ENCODE measurements at regions not wholly inside any gene's neighbourhood (a gene's known extent, or its start where the extent isn't known, plus 50 kb on each side); places are given as distances from the start of the nearest gene placed in this dataset.

GRCh38 chr12:127396734-127397133, 870.2 kb upstream of the TMEM132C start:
- Histone ChIP-seq H3K27me3 (ENCODE audit: control insufficient read depth, insufficient read depth, low read length) (no peaks in the 10 kb centered on the region), H3K9me3 (ENCODE audit: control insufficient read depth, insufficient read depth, low read length) (no peaks in the 10 kb centered on the region; the same call in none of the 2 replicates), H3K27ac (ENCODE audit: low read depth, low read length) (no peak overlapping the region), H3K4me3 (ENCODE audit: low read depth, low read length) (no peak overlapping the region)
- ChIA-PET CTCF (no interaction called here), POLR2A (no interaction called here)
- no peak for DNase-seq (ENCODE audit: low read depth, low spot score)
- no peak for TF ChIP-seq CTCF (IDR thresholded peaks at IDR 0.05; ENCODE audit: low read depth, low read length)

GRCh38 chr12:127398016-127398710, 868.8 kb upstream of the TMEM132C start:
- POLR2A ChIA-PET = no interaction called here
- H3K4me3 ChIP-seq (ENCODE audit: low read depth, low read length) = no peak overlapping the region
- no peaks in the 10 kb centered on the region for H3K27me3 ChIP-seq (ENCODE audit: control insufficient read depth, insufficient read depth, low read length)
- TF ChIP-seq CTCF (IDR thresholded peaks at IDR 0.05; ENCODE audit: low read depth, low read length) = no peak
- CTCF ChIA-PET = interaction anchor here (1.4 to 2.4 kb wide), 2 partner anchors 17 to 279 kb away, joined by 5 to 7 read pairs; no protein-coding TSS in a partner anchor
- no peaks in the 10 kb centered on the region; the same call in 1 of the 2 replicates for H3K9me3 ChIP-seq (ENCODE audit: control insufficient read depth, insufficient read depth, low read length)
- H3K27ac ChIP-seq (ENCODE audit: low read depth, low read length) = no peak overlapping the region
- no peak for DNase-seq (ENCODE audit: low read depth, low spot score)

GRCh38 chr12:127399451-127399850, 867.5 kb upstream of the TMEM132C start:
- H3K9me3 ChIP-seq (ENCODE audit: control insufficient read depth, insufficient read depth, low read length) = no peaks in the 10 kb centered on the region; the same call in none of the 2 replicates
- CTCF ChIA-PET = interaction anchor here (0.8 to 2.4 kb wide), 3 partner anchors 11 to 278 kb away, joined by 3 to 7 read pairs (median 4); no protein-coding TSS in a partner anchor
- POLR2A ChIA-PET = no interaction called here
- H3K27ac ChIP-seq (ENCODE audit: low read depth, low read length) = no peak overlapping the region
- H3K27me3 ChIP-seq (ENCODE audit: control insufficient read depth, insufficient read depth, low read length) = no peaks in the 10 kb centered on the region
- DNase-seq (ENCODE audit: low read depth, low spot score) = no peak
- TF ChIP-seq CTCF (IDR thresholded peaks at IDR 0.05; ENCODE audit: low read depth, low read length) = no peak
- H3K4me3 ChIP-seq (ENCODE audit: low read depth, low read length) = no peak overlapping the region

GRCh38 chr12:127400221-127400620, 866.7 kb upstream of the TMEM132C start:
- H3K27ac ChIP-seq (ENCODE audit: low read depth, low read length) = no peak overlapping the region
- no peak for TF ChIP-seq CTCF (IDR thresholded peaks at IDR 0.05; ENCODE audit: low read depth, low read length)
- POLR2A ChIA-PET = no interaction called here
- CTCF ChIA-PET = interaction anchor here (0.8 to 2.4 kb wide), 4 partner anchors 11 to 277 kb away, joined by 3 to 7 read pairs (median 5); no protein-coding TSS in a partner anchor
- DNase-seq (ENCODE audit: low read depth, low spot score) = no peak
- H3K9me3 ChIP-seq (ENCODE audit: control insufficient read depth, insufficient read depth, low read length) = peaks cover 2% of the 10 kb centered on the region
- H3K4me3 ChIP-seq (ENCODE audit: low read depth, low read length) = no peak overlapping the region
- H3K27me3 ChIP-seq (ENCODE audit: control insufficient read depth, insufficient read depth, low read length) = no peaks in the 10 kb centered on the region

- CTCF ChIA-PET = interaction anchor here (0.8 to 2.0 kb wide), 2 partner anchors 23 to 276 kb away, joined by 3 to 6 read pairs; no protein-coding TSS in a partner anchor
These were observed 866.0 kb upstream of the TMEM132C start for GRCh38 chr12:127401005-127401404.

More at GRCh38 chr12:127401005-127401404, 866.0 kb upstream of the TMEM132C start:
- no peak overlapping the region for H3K27ac ChIP-seq (ENCODE audit: low read depth, low read length)
- no peak overlapping the region for H3K4me3 ChIP-seq (ENCODE audit: low read depth, low read length)
- no peak for TF ChIP-seq CTCF (IDR thresholded peaks at IDR 0.05; ENCODE audit: low read depth, low read length)
- H3K27me3 ChIP-seq (ENCODE audit: control insufficient read depth, insufficient read depth, low read length) = no peaks in the 10 kb centered on the region
- POLR2A ChIA-PET = no interaction called here
- H3K9me3 ChIP-seq (ENCODE audit: control insufficient read depth, insufficient read depth, low read length) = peaks cover 2% of the 10 kb centered on the region
- DNase-seq (ENCODE audit: low read depth, low spot score) = no peak
